ENCODE measurements at regions not wholly inside any gene's neighbourhood (a gene's known extent, or its start where the extent isn't known, plus 50 kb on each side); places are given as distances from the start of the nearest gene placed in this dataset.

- H3K27me3 ChIP-seq (ENCODE audit: insufficient read depth, low read depth, severe bottlenecking), result no peaks in the 10 kb centered on the region
- no peak overlapping the region for H3K4me3 ChIP-seq (ENCODE audit: low read depth, low read length)
These were observed 186.4 kb downstream of the MELK start for GRCh38 chr9:36759141-36759540.

GRCh38 chr9:36759976-36760375 lies 187.3 kb downstream of the MELK start:
- no peak for DNase-seq
- TF ChIP-seq CTCF (IDR thresholded peaks at IDR 0.05; ENCODE audit: low read depth, low read length), result no peak
- Histone ChIP-seq H3K4me3 (ENCODE audit: low read depth, low read length) (no peak overlapping the region), H3K27me3 (ENCODE audit: insufficient read depth, low read depth, severe bottlenecking) (no peaks in the 10 kb centered on the region), H3K9me3 (ENCODE audit: severe bottlenecking) (no peaks in the 10 kb centered on the region), H3K27ac (no peak overlapping the region), H3K36me3 (no peaks in the 10 kb centered on the region)

More at GRCh38 chr9:36759141-36759540, 186.4 kb downstream of the MELK start:
- Histone ChIP-seq H3K9me3 (ENCODE audit: severe bottlenecking) (no peaks in the 10 kb centered on the region), H3K36me3 (no peaks in the 10 kb centered on the region), H3K27ac (no peak overlapping the region)
- TF ChIP-seq CTCF (IDR thresholded peaks at IDR 0.05; ENCODE audit: low read depth, low read length), result no peak
- no peak for DNase-seq

- no peak for TF ChIP-seq CTCF (IDR thresholded peaks at IDR 0.05; ENCODE audit: low read depth, low read length)
- Histone ChIP-seq H3K27me3 (ENCODE audit: insufficient read depth, low read depth, severe bottlenecking) (no peaks in the 10 kb centered on the region), H3K27ac (no peak overlapping the region), H3K36me3 (no peaks in the 10 kb centered on the region), H3K4me3 (ENCODE audit: low read depth, low read length) (no peak overlapping the region), H3K9me3 (ENCODE audit: severe bottlenecking) (no peaks in the 10 kb centered on the region)
- DNase-seq, result no peak
These were observed 188.1 kb downstream of the MELK start for GRCh38 chr9:36760667-36761420.

- Histone ChIP-seq H3K36me3 (no peaks in the 10 kb centered on the region), H3K27me3 (ENCODE audit: insufficient read depth, low read depth, severe bottlenecking) (no peaks in the 10 kb centered on the region), H3K9me3 (ENCODE audit: severe bottlenecking) (no peaks in the 10 kb centered on the region), H3K27ac (no peak overlapping the region), H3K4me3 (ENCODE audit: low read depth, low read length) (no peak overlapping the region)
- no peak for DNase-seq
- TF ChIP-seq CTCF (IDR thresholded peaks at IDR 0.05; ENCODE audit: low read depth, low read length), result no peak
These were observed 190.3 kb downstream of the MELK start for GRCh38 chr9:36762958-36763357.

GRCh38 chr9:36763778-36764177 lies 191.1 kb downstream of the MELK start:
- no peaks in the 10 kb centered on the region for H3K27me3 ChIP-seq (ENCODE audit: insufficient read depth, low read depth, severe bottlenecking)
- no peak for TF ChIP-seq CTCF (IDR thresholded peaks at IDR 0.05; ENCODE audit: low read depth, low read length)

More at GRCh38 chr9:36763778-36764177, 191.1 kb downstream of the MELK start:
- Histone ChIP-seq H3K36me3 (no peaks in the 10 kb centered on the region), H3K9me3 (ENCODE audit: severe bottlenecking) (no peaks in the 10 kb centered on the region), H3K27ac (no peak overlapping the region), H3K4me3 (ENCODE audit: low read depth, low read length) (no peak overlapping the region)
- no peak for DNase-seq
